Astrocyte (in vitro differentiated cells and primary cell): ENCODE measurements at regions not wholly inside any gene's neighbourhood (a gene's known extent, or its start where the extent isn't known, plus 50 kb on each side); places are given as distances from the start of the nearest gene placed in this dataset.

Experiments
- CTCF ChIP-seq: IDR thresholded peaks from 2 replicates; pipeline ENCODE4 v1.5.1; 2011; ENCODE audit warnings: low read depth, mild to moderate bottlenecking, inconsistent platforms, low read length, moderate library complexity; ENCODE audit not compliant: insufficient read depth
- EZH2 ChIP-seq: IDR thresholded peaks from 2 replicates; pipeline ENCODE4 v1.6.1; 2012; ENCODE audit warnings: mild to moderate bottlenecking, low read length, inconsistent platforms; ENCODE audit not compliant: insufficient read depth

GRCh38 chr17:70834039-70834438 is 664.7 kb downstream of the KCNJ2 start:
- TF ChIP-seq CTCF (no peak), EZH2 (no peak)
